Nephron (organoid): ENCODE measurements at regions not wholly inside any gene's neighbourhood (a gene's known extent, or its start where the extent isn't known, plus 50 kb on each side); places are given as distances from the start of the nearest gene placed in this dataset.

Source experiments
- H3K27ac Mint-ChIP-seq, 3 experiments: 2 replicates each; pipeline ENCODE4 v1.8.0; 2020; ENCODE audit warnings: mixed read lengths in 3 of 3, mild to moderate bottlenecking in 2 of 3, moderate library complexity in 1 of 3
- H3K27me3 Mint-ChIP-seq: 2 replicates; pipeline ENCODE4 v1.8.0; 2021; ENCODE audit warnings: low read depth, mild to moderate bottlenecking, moderate library complexity, mixed read lengths
- H3K36me3 Mint-ChIP-seq: 2 replicates; pipeline ENCODE4 v1.8.0; 2020; ENCODE audit warnings: low read depth, mixed read lengths
- H3K4me1 Mint-ChIP-seq: 2 replicates; pipeline ENCODE4 v1.8.0; 2020; ENCODE audit warnings: mixed read lengths
- H3K4me3 Mint-ChIP-seq, 3 experiments: 2 replicates each; pipeline ENCODE4 v1.8.0; 2020; ENCODE audit warnings: mild to moderate bottlenecking in 3 of 3, mixed read lengths in 3 of 3, moderate library complexity in 2 of 3
- H3K9me3 Mint-ChIP-seq: 2 replicates; pipeline ENCODE4 v1.8.0; 2020; ENCODE audit warnings: mixed read lengths
- CTCF ChIP-seq, 3 experiments: fragments of 200-600 bp; sonication (generic); IDR thresholded peaks; one replicate each; pipeline ENCODE4 v1.5.0; 2021; ENCODE audit warnings: antibody characterized with exemption in 3 of 3; ENCODE audit not compliant: unreplicated experiment in 3 of 3

- Mint-ChIP-seq H3K27ac (peak overlapping the region; percentile 20 to 80 (median 51)), H3K9me3 (peaks cover 5% of the 10 kb centered on the region), H3K27me3 (no peaks in the 10 kb centered on the region), H3K36me3 (no peaks in the 10 kb centered on the region), H3K4me3 (no peak overlapping the region), H3K4me1 (peaks cover 10% of the 10 kb centered on the region)
- TF ChIP-seq CTCF (IDR thresholded peaks at IDR 0.05; ENCODE audit: unreplicated experiment in 3 of 3): no peak
Measured at GRCh38 chr2:189274361-189274760, 94.8 kb upstream of the COL5A2 start.

- TF ChIP-seq CTCF (IDR thresholded peaks at IDR 0.05; ENCODE audit: unreplicated experiment in 3 of 3): no peak
- H3K36me3 Mint-ChIP-seq: no peaks in the 10 kb centered on the region
- peaks cover 2% of the 10 kb centered on the region for H3K9me3 Mint-ChIP-seq
- H3K27me3 Mint-ChIP-seq: no peaks in the 10 kb centered on the region
- peaks cover 10% of the 10 kb centered on the region for H3K4me1 Mint-ChIP-seq
- H3K4me3 Mint-ChIP-seq: no peak overlapping the region
- no peak overlapping the region for H3K27ac Mint-ChIP-seq
Measured at GRCh38 chr2:189276277-189276676, 96.7 kb upstream of the COL5A2 start.

GRCh38 chr2:189281201-189281600, 101.6 kb upstream of the COL5A2 start:
- no peak overlapping the region for H3K4me3 Mint-ChIP-seq
- H3K27me3 Mint-ChIP-seq: no peaks in the 10 kb centered on the region
- H3K4me1 Mint-ChIP-seq: peaks cover 3% of the 10 kb centered on the region
- H3K27ac Mint-ChIP-seq: no peak overlapping the region
- H3K9me3 Mint-ChIP-seq: no peaks in the 10 kb centered on the region
- no peak for TF ChIP-seq CTCF (IDR thresholded peaks at IDR 0.05; ENCODE audit: unreplicated experiment in 3 of 3)
- H3K36me3 Mint-ChIP-seq: no peaks in the 10 kb centered on the region

GRCh38 chr2:189285349-189285748, 105.8 kb upstream of the COL5A2 start:
- Mint-ChIP-seq H3K36me3 (no peaks in the 10 kb centered on the region), H3K4me3 (no peak overlapping the region), H3K4me1 (peaks cover 18% of the 10 kb centered on the region), H3K27me3 (no peaks in the 10 kb centered on the region), H3K27ac (peak overlapping the region in 2 of 3 experiments; percentile 20 to 56), H3K9me3 (peaks cover 7% of the 10 kb centered on the region)
- no peak for TF ChIP-seq CTCF (IDR thresholded peaks at IDR 0.05; ENCODE audit: unreplicated experiment in 3 of 3)

GRCh38 chr2:189285962-189286645, 106.5 kb upstream of the COL5A2 start:
- Mint-ChIP-seq H3K27ac (peak overlapping the region in 2 of 3 experiments; percentile 18 to 70), H3K9me3 (peaks cover 10% of the 10 kb centered on the region), H3K27me3 (no peaks in the 10 kb centered on the region), H3K4me1 (peaks cover 18% of the 10 kb centered on the region), H3K4me3 (no peak overlapping the region), H3K36me3 (no peaks in the 10 kb centered on the region)
- TF ChIP-seq CTCF (IDR thresholded peaks at IDR 0.05; ENCODE audit: unreplicated experiment in 3 of 3): no peak

- no peaks in the 10 kb centered on the region for H3K36me3 Mint-ChIP-seq
- peaks cover 18% of the 10 kb centered on the region for H3K4me1 Mint-ChIP-seq
- TF ChIP-seq CTCF (IDR thresholded peaks at IDR 0.05; ENCODE audit: unreplicated experiment in 3 of 3): no peak
- H3K4me3 Mint-ChIP-seq: no peak overlapping the region
- H3K9me3 Mint-ChIP-seq: peaks cover 16% of the 10 kb centered on the region
- no peaks in the 10 kb centered on the region for H3K27me3 Mint-ChIP-seq
- peak overlapping the region in 2 of 3 experiments; percentile 31 to 56 for H3K27ac Mint-ChIP-seq
Measured at GRCh38 chr2:189287363-189287762, 107.8 kb upstream of the COL5A2 start.
